Activated CD4-positive, alpha-beta T cell treated with anti-CD3 and anti-CD28 coated beads, Interleukin-2, Interleukin-6, amounts not matched to agents 100 ng/mL and 50 ng/mL, durations not matched to agents 16 hours and 8 hours (primary cell): ENCODE measurements at regions not wholly inside any gene's neighbourhood (a gene's known extent, or its start where the extent isn't known, plus 50 kb on each side); places are given as distances from the start of the nearest gene placed in this dataset.
"Not testable (repeated sequence)": the region's sequence is repeated elsewhere in the genome, so short reads cannot be mapped to it uniquely, and the experiment has no call there.

Experiments used
- DNase-seq: peaks from one replicate; pipeline ENCODE4 v3.0.0-alpha.2; 2020

DNA sequence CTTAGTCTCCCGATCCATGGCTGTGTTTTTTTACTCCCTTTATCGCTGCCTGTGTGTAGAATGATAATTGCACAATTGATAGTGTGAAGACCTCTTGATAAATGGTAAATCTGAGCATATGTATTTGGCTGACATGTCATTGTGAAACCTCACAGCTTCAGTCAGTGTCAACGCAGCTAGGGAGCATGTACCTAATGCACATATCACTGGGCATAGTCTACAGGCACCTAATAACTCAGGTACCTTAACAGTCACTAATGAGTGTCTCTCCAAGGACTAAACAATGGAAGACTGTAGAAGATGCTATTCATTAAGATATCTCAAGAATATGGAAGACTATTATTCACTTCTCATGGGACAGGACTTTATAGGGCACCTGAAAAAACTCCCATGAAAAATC is 101.0 kb upstream of the PTPN20 start:
- DNase-seq = peak; percentile 46

DNA sequence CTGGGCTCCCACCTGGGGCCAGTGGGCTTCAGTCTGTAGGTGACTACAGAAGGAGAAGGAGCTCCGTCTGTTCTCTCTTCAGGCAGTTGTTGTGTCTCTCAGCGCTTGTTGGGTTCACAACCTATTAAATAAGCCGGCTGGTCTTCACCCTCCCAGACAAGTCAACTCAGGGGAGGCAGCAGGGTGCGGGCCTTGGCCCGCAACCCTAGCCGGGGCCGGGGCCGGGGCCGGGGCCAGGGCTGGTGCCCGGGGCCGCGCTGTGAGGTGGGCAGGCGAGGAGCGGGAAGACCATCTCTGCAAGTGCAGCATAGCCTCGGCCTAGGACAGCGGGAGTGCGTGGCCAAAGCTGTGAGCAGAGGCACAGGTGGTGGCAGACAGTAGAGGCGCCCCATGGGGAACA is 95.1 kb upstream of the PTPN20 start:
- not testable (repeated sequence) for DNase-seq

DNA sequence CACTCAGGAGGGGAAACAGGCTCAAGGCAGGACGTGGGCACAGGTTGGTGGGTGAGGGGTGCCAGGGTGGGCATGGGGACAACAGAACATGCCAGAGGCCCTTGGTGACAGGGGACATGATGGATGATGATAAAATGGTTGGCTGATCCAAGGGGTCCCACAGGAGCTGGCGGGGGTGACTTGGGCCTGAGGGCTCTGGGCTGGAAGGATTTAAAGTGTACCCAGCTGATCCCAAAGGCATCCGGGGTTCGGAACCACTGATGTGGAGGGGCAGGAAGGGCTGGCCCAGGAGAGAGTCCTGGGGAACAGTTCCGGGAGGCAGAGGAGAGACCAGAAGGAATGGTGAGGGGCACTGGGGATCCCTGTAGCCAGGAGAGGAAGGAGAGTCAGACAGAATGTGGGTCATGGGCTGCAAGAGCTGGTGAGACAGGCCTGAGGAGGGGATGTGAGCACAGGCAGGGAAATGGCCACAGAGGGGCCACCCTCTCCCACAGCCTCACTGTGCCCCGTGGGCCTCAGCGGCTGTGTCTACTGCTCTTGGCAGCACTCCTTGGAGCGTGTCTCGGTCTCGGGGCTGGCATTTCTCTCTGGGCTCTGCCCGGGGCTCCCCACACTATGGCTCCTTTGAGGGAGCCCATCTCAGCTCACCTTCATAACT is 70.7 kb upstream of the PTPN20 start:
- DNase-seq = not testable (repeated sequence)

DNA sequence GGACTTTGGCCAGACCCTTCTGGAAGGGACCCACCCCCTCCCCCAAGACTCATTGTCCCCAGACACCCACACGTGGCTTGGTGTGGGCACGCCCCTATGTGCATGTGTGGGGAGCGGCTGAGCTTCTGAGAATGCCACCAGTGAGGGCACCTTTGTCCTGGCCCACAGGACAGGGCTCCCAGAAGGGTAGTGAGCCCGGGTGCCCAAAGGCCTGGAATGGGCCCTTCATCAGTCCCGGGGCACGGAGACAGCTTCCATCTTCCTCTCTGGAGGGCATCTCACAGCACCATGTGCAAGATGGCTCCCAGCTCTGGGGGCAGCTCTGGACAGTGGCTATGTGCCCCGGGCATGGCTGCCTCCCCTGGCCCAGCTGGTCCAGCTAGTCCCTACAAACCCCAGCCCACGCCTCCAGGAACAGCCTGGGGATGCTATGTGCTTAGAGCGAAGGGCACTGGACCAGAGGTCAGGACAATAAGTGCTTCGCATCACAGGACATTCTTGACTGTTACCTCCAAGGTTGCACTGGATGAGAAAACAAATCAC is 70.1 kb upstream of the PTPN20 start:
- not testable (repeated sequence) for DNase-seq

DNA sequence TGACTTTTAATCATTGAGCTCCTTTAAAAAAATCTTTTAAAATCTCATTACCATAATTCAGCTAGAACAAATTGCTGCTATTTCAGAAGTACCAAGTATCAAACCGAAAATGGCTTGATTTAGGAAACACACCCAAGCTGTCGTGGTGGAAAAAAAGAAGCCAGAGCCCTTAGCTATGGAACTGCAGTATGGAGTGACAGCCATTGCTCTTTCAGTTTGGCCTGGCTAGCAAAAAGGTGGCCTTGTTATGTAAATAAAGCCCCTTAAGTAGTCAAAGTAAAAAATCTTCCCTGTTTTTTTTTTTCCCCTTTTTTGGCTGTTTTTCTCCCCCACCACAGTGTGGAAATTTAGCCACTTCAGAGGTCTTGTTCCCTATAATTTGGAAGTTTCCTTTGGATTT is 66.0 kb upstream of the PTPN20 start:
- not testable (repeated sequence) for DNase-seq

DNA sequence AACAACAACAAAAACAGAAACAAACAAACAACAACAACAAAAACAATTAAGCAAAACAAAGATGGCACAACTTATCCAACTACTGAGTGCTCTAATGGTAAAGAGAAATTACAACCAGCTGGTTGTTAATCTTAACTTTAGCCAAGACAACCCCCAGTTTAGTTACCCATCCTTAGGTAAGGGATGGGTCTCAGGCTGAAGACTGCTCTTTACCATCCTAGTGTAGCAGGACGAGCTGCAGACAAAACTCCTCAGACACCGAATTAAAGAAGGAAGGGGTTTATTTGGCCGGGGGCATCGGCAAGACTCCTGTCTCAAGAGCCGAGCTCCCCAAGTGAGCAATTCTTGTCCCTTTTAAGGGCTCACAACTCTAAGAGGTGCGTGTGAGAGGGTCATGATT is 65.6 kb upstream of the PTPN20 start:
- DNase-seq = not testable (repeated sequence)

DNA sequence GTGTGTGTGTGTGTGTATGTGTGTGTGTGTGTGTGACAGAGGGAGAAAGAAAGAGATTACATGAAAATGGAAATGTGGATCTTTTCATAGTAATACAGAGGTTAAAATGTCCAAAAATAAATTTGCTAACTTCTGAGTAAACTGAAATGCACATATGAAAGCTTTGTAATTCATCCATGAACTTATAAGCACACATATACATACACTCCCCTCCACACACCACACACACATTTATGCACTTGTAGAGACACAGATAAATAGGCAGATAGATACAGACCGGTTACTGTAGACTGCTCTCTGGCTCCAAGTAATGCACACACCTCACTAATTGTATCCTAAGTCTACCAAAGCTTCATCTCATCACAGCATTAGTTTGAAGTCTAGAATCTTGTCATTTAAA is 50.5 kb upstream of the PTPN20 start:
- DNase-seq = not testable (repeated sequence)
